ENCODE measurements at regions not wholly inside any gene's neighbourhood (a gene's known extent, or its start where the extent isn't known, plus 50 kb on each side); places are given as distances from the start of the nearest gene placed in this dataset.

GRCh38 chr13:29698106-29698505, 102.6 kb upstream of the SLC7A1 start:
- Histone ChIP-seq H3K4me3 (ENCODE audit: low read length in 2 of 2) (no peak overlapping the region), H3K9me3 (ENCODE audit: control insufficient read depth in 2 of 2, insufficient read depth in 1 of 2, low read length in 1 of 2) (no peaks in the 10 kb centered on the region), H3K36me3 (ENCODE audit: control insufficient read depth in 2 of 2, insufficient read depth in 2 of 2, low read length in 1 of 2) (no peaks in the 10 kb centered on the region), H3K27ac (ENCODE audit: low read depth in 1 of 2, low read length in 1 of 2) (no peak overlapping the region), H3K27me3 (ENCODE audit: control insufficient read depth in 2 of 2, insufficient read depth in 1 of 2, low read length in 1 of 2) (peaks cover 0 to 6% of the 10 kb centered on the region in 2 donors), H3K4me1 (ENCODE audit: control insufficient read depth in 2 of 2, insufficient read depth in 2 of 2, low read length in 2 of 2) (no peaks in the 10 kb centered on the region)
- WGBS, result 93% methylated on average over 3 of the region's 3 CpGs
- DNase-seq (ENCODE audit: low read depth in 6 of 9, low spot score in 9 of 9), result no peak

DNA sequence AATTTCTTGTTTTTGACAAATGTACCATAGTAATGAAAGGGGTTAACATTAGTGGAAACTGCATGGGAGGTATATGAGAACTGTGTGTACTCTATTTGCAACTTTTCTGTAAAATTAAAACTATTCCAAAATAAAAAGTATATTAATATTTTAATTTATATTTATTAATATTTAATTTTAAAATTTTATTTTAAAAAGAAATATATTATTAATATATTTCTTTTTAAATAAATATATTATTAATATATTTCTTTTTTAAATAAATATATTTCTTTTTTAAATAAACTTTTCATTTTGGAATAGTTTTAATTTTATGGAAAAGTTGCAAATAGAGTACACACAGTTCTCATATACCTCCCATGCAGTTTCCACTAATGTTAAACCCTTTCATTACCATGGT, 101.1 kb upstream of the SLC7A1 start:
- Histone ChIP-seq H3K9me3 (ENCODE audit: control insufficient read depth in 2 of 2, insufficient read depth in 1 of 2, low read length in 1 of 2) (no peaks in the 10 kb centered on the region), H3K4me3 (ENCODE audit: low read length in 2 of 2) (no peak overlapping the region), H3K4me1 (ENCODE audit: control insufficient read depth in 2 of 2, insufficient read depth in 2 of 2, low read length in 2 of 2) (no peaks in the 10 kb centered on the region), H3K36me3 (ENCODE audit: control insufficient read depth in 2 of 2, insufficient read depth in 2 of 2, low read length in 1 of 2) (no peaks in the 10 kb centered on the region), H3K27me3 (ENCODE audit: control insufficient read depth in 2 of 2, insufficient read depth in 1 of 2, low read length in 1 of 2) (no peaks in the 10 kb centered on the region), H3K27ac (ENCODE audit: low read depth in 1 of 2, low read length in 1 of 2) (no peak overlapping the region)
- DNase-seq (ENCODE audit: low read depth in 6 of 9, low spot score in 9 of 9), result no peak

GRCh38 chr13:29693275-29693945, 97.9 kb upstream of the SLC7A1 start:
- 94% methylated on average over 13 of the region's 13 CpGs for WGBS
- Histone ChIP-seq H3K9me3 (ENCODE audit: control insufficient read depth in 2 of 2, insufficient read depth in 1 of 2, low read length in 1 of 2) (no peaks in the 10 kb centered on the region), H3K27me3 (ENCODE audit: control insufficient read depth in 2 of 2, insufficient read depth in 1 of 2, low read length in 1 of 2) (no peaks in the 10 kb centered on the region), H3K4me3 (ENCODE audit: low read length in 2 of 2) (no peak overlapping the region), H3K4me1 (ENCODE audit: control insufficient read depth in 2 of 2, insufficient read depth in 2 of 2, low read length in 2 of 2) (no peaks in the 10 kb centered on the region), H3K27ac (ENCODE audit: low read depth in 1 of 2, low read length in 1 of 2) (no peak overlapping the region), H3K36me3 (ENCODE audit: control insufficient read depth in 2 of 2, insufficient read depth in 2 of 2, low read length in 1 of 2) (no peaks in the 10 kb centered on the region)
- no peak for DNase-seq (ENCODE audit: low read depth in 6 of 9, low spot score in 9 of 9)

- H3K27ac ChIP-seq (ENCODE audit: low read depth in 1 of 2, low read length in 1 of 2), result no peak overlapping the region
- H3K4me3 ChIP-seq (ENCODE audit: low read length in 2 of 2), result no peak overlapping the region
- no peaks in the 10 kb centered on the region for H3K36me3 ChIP-seq (ENCODE audit: control insufficient read depth in 2 of 2, insufficient read depth in 2 of 2, low read length in 1 of 2)
- H3K4me1 ChIP-seq (ENCODE audit: control insufficient read depth in 2 of 2, insufficient read depth in 2 of 2, low read length in 2 of 2), result no peaks in the 10 kb centered on the region
- H3K9me3 ChIP-seq (ENCODE audit: control insufficient read depth in 2 of 2, insufficient read depth in 1 of 2, low read length in 1 of 2), result no peaks in the 10 kb centered on the region
- 80% methylated on average over 3 of the region's 3 CpGs for WGBS
- no peak for DNase-seq (ENCODE audit: low read depth in 6 of 9, low spot score in 9 of 9)
- no peaks in the 10 kb centered on the region for H3K27me3 ChIP-seq (ENCODE audit: control insufficient read depth in 2 of 2, insufficient read depth in 1 of 2, low read length in 1 of 2)
Measured at GRCh38 chr13:29689548-29689947, 94.1 kb upstream of the SLC7A1 start.

- no peaks in the 10 kb centered on the region for H3K9me3 ChIP-seq (ENCODE audit: control insufficient read depth in 2 of 2, insufficient read depth in 1 of 2, low read length in 1 of 2)
- no peaks in the 10 kb centered on the region for H3K4me1 ChIP-seq (ENCODE audit: control insufficient read depth in 2 of 2, insufficient read depth in 2 of 2, low read length in 2 of 2)
- H3K27ac ChIP-seq (ENCODE audit: low read depth in 1 of 2, low read length in 1 of 2), result no peak overlapping the region
- DNase-seq (ENCODE audit: low read depth in 6 of 9, low spot score in 9 of 9), result no peak
- H3K27me3 ChIP-seq (ENCODE audit: control insufficient read depth in 2 of 2, insufficient read depth in 1 of 2, low read length in 1 of 2), result no peaks in the 10 kb centered on the region
- WGBS, result 96% methylated on average over 3 of the region's 3 CpGs
- no peak overlapping the region for H3K4me3 ChIP-seq (ENCODE audit: low read length in 2 of 2)
- no peaks in the 10 kb centered on the region for H3K36me3 ChIP-seq (ENCODE audit: control insufficient read depth in 2 of 2, insufficient read depth in 2 of 2, low read length in 1 of 2)
Measured at GRCh38 chr13:29688193-29688592, 92.7 kb upstream of the SLC7A1 start.

DNA sequence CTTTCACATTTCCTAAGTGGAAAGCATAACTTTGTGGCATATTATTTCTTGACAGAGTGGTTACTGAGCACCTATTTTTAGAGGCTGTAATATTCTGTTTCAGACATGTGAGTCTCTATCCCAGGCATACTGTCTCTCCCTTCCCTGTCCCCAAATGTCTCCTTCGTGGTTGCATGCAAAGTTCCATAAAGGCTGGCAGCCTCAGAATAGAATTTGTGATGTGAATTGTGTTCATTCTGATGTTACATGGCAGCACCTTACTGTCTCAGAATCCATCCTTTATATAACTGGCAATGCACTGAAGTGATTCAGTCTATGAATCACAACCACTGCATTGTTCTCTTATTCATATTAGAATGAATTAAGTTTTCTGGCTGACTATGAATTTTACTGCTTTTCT, 89.0 kb upstream of the SLC7A1 start:
- DNase-seq (ENCODE audit: low read depth in 6 of 9, low spot score in 9 of 9), result no peak
- no peak overlapping the region for H3K27ac ChIP-seq (ENCODE audit: low read depth in 1 of 2, low read length in 1 of 2)
- H3K36me3 ChIP-seq (ENCODE audit: control insufficient read depth in 2 of 2, insufficient read depth in 2 of 2, low read length in 1 of 2), result no peaks in the 10 kb centered on the region
- 91% methylated on average over 1 of the region's 1 CpG for WGBS
- peaks cover 0 to under 1% of the 10 kb centered on the region in 2 donors for H3K27me3 ChIP-seq (ENCODE audit: control insufficient read depth in 2 of 2, insufficient read depth in 1 of 2, low read length in 1 of 2)
- H3K9me3 ChIP-seq (ENCODE audit: control insufficient read depth in 2 of 2, insufficient read depth in 1 of 2, low read length in 1 of 2), result no peaks in the 10 kb centered on the region
- H3K4me1 ChIP-seq (ENCODE audit: control insufficient read depth in 2 of 2, insufficient read depth in 2 of 2, low read length in 2 of 2), result no peaks in the 10 kb centered on the region
- no peak overlapping the region for H3K4me3 ChIP-seq (ENCODE audit: low read length in 2 of 2)

GRCh38 chr13:29683041-29683440, 87.6 kb upstream of the SLC7A1 start:
- Histone ChIP-seq H3K4me1 (ENCODE audit: control insufficient read depth in 2 of 2, insufficient read depth in 2 of 2, low read length in 2 of 2) (no peaks in the 10 kb centered on the region), H3K9me3 (ENCODE audit: control insufficient read depth in 2 of 2, insufficient read depth in 1 of 2, low read length in 1 of 2) (no peaks in the 10 kb centered on the region), H3K36me3 (ENCODE audit: control insufficient read depth in 2 of 2, insufficient read depth in 2 of 2, low read length in 1 of 2) (no peaks in the 10 kb centered on the region), H3K27me3 (ENCODE audit: control insufficient read depth in 2 of 2, insufficient read depth in 1 of 2, low read length in 1 of 2) (peaks cover 0 to 2% of the 10 kb centered on the region in 2 donors), H3K27ac (ENCODE audit: low read depth in 1 of 2, low read length in 1 of 2) (no peak overlapping the region), H3K4me3 (ENCODE audit: low read length in 2 of 2) (no peak overlapping the region)
- 88% methylated on average over 4 of the region's 4 CpGs for WGBS
- no peak for DNase-seq (ENCODE audit: low read depth in 6 of 9, low spot score in 9 of 9)

DNA sequence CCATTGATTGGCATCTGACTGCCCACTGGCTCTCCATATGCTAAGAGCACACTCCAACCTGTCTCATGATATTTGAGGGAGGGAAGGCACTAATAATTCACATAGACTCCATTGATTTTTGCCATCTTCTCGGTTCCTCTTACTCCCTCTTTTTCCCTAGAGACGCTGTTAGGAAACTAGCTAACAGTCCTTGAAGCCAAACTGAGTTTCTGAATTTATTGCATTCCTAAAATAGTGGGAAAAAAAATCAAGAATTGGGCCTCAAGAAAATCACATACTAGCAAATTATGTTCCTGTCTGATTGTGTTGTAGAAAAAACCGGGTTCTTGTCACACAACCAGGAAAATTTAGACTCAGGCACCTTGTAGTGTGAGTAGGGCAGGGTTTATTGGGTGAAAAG, 86.4 kb upstream of the SLC7A1 start:
- no peak overlapping the region for H3K27ac ChIP-seq (ENCODE audit: low read depth in 1 of 2, low read length in 1 of 2)
- peaks cover 0 to 2% of the 10 kb centered on the region in 2 donors for H3K27me3 ChIP-seq (ENCODE audit: control insufficient read depth in 2 of 2, insufficient read depth in 1 of 2, low read length in 1 of 2)
- no peak for DNase-seq (ENCODE audit: low read depth in 6 of 9, low spot score in 9 of 9)
- no peaks in the 10 kb centered on the region for H3K4me1 ChIP-seq (ENCODE audit: control insufficient read depth in 2 of 2, insufficient read depth in 2 of 2, low read length in 2 of 2)
- no peaks in the 10 kb centered on the region for H3K9me3 ChIP-seq (ENCODE audit: control insufficient read depth in 2 of 2, insufficient read depth in 1 of 2, low read length in 1 of 2)
- WGBS, result 83% methylated on average over 3 of the region's 3 CpGs
- no peaks in the 10 kb centered on the region for H3K36me3 ChIP-seq (ENCODE audit: control insufficient read depth in 2 of 2, insufficient read depth in 2 of 2, low read length in 1 of 2)
- no peak overlapping the region for H3K4me3 ChIP-seq (ENCODE audit: low read length in 2 of 2)

DNA sequence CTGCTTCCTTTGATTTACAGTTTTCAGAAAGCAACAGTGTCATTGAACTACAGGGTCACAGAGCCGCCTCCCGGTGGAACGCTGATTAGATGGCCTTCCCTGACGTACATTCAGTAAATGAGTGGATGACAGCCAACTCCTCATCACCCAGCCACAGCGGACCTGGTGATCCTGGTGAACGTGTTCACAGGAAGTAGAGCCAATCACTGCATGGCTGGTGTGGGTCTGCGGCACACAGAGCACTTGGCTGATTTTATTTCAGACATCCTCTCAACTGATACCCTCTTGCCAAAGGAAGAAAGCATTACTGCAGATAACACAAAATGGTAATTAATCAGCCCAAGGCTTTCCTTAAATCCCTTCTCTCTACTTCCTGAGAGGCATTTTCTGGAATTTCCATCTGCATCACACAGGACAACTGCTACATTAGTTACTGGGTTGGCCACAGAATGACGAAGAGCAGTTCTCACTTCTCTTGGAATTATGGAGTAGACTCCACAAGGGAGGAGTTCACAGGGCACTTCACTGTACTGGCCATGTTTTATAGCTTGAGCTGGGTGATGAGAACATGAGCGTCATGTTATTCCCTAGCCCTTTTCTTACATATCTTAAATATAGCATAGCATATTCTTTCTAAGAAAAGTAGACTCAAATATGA, 84.0 kb upstream of the SLC7A1 start:
- Histone ChIP-seq H3K9me3 (ENCODE audit: control insufficient read depth in 2 of 2, insufficient read depth in 1 of 2, low read length in 1 of 2) (no peaks in the 10 kb centered on the region), H3K4me3 (ENCODE audit: low read length in 2 of 2) (no peak overlapping the region), H3K4me1 (ENCODE audit: control insufficient read depth in 2 of 2, insufficient read depth in 2 of 2, low read length in 2 of 2) (no peaks in the 10 kb centered on the region), H3K27me3 (ENCODE audit: control insufficient read depth in 2 of 2, insufficient read depth in 1 of 2, low read length in 1 of 2) (peaks cover 0 to 2% of the 10 kb centered on the region in 2 donors), H3K36me3 (ENCODE audit: control insufficient read depth in 2 of 2, insufficient read depth in 2 of 2, low read length in 1 of 2) (no peaks in the 10 kb centered on the region), H3K27ac (ENCODE audit: low read depth in 1 of 2, low read length in 1 of 2) (no peak overlapping the region)
- 77% methylated on average over 9 of the region's 9 CpGs for WGBS
- DNase-seq (ENCODE audit: low read depth in 6 of 9, low spot score in 9 of 9), result no peak

Data from thymus (tissue), 11 donors.